HG02588 (cell line): ENCODE measurements at regions not wholly inside any gene's neighbourhood (a gene's known extent, or its start where the extent isn't known, plus 50 kb on each side); places are given as distances from the start of the nearest gene placed in this dataset.
"Not testable (repeated sequence)": the region's sequence is repeated elsewhere in the genome, so short reads cannot be mapped to it uniquely, and the experiment has no call there.

Source experiments
- ATAC-seq: cut with Tn5 transposase; IDR thresholded peaks from one replicate; pipeline ENCODE4 v1.9.1; 2021; ENCODE audit warnings: mild to moderate bottlenecking, moderate library complexity; ENCODE audit not compliant: unreplicated experiment

- ATAC-seq, result no peak
These were observed 57.7 kb downstream of the SOX3 start for GRCh38 chrX:140447150-140447549.

- ATAC-seq, result no peak
These were observed 64.0 kb downstream of the SOX3 start for GRCh38 chrX:140440876-140441275.

GRCh38 chrX:140439476-140439875 lies 65.4 kb downstream of the SOX3 start:
- ATAC-seq, result no peak

GRCh38 chrX:140434347-140434746 lies 70.5 kb downstream of the SOX3 start:
- no peak for ATAC-seq

- no peak for ATAC-seq
These were observed 71.3 kb downstream of the SOX3 start for GRCh38 chrX:140433582-140433981.

GRCh38 chrX:140432346-140433175 lies 72.3 kb downstream of the SOX3 start:
- ATAC-seq, result no peak

GRCh38 chrX:140431521-140431920 lies 73.3 kb downstream of the SOX3 start:
- no peak for ATAC-seq

GRCh38 chrX:140425712-140426395 lies 79.0 kb downstream of the SOX3 start:
- no peak for ATAC-seq

GRCh38 chrX:140422501-140422900 lies 82.4 kb downstream of the SOX3 start:
- ATAC-seq, result no peak

- not testable (repeated sequence) for ATAC-seq
These were observed 102.7 kb downstream of the SOX3 start for GRCh38 chrX:140402131-140402530.

GRCh38 chrX:140396326-140396725 lies 108.5 kb downstream of the SOX3 start:
- not testable (repeated sequence) for ATAC-seq

- no peak for ATAC-seq
These were observed 111.4 kb downstream of the SOX3 start for GRCh38 chrX:140393507-140393906.

- ATAC-seq, result no peak
These were observed 113.6 kb downstream of the SOX3 start for GRCh38 chrX:140391313-140391712.

- no peak for ATAC-seq
These were observed 115.5 kb downstream of the SOX3 start for GRCh38 chrX:140389331-140389730.

- ATAC-seq, result no peak
These were observed 142.0 kb downstream of the SOX3 start for GRCh38 chrX:140362861-140363260.

GRCh38 chrX:140360924-140361323 lies 143.9 kb downstream of the SOX3 start:
- ATAC-seq, result no peak

- no peak for ATAC-seq
These were observed 144.6 kb downstream of the SOX3 start for GRCh38 chrX:140360284-140360683.

GRCh38 chrX:140355922-140356321 lies 148.9 kb downstream of the SOX3 start:
- no peak for ATAC-seq

GRCh38 chrX:140355429-140355828 lies 149.4 kb downstream of the SOX3 start:
- no peak for ATAC-seq

- no peak for ATAC-seq
These were observed 150.3 kb downstream of the SOX3 start for GRCh38 chrX:140354431-140355120.

- no peak for ATAC-seq
These were observed 158.1 kb downstream of the SOX3 start for GRCh38 chrX:140346729-140347128.
